Upper lobe of left lung (tissue), 4 donors: ENCODE measurements at regions not wholly inside any gene's neighbourhood (a gene's known extent, or its start where the extent isn't known, plus 50 kb on each side); places are given as distances from the start of the nearest gene placed in this dataset.

Experiments used
- CTCF ChIP-seq, 6 experiments: fragments of 450-650 bp in 4 of 6; fragments of 200-600 bp in 2 of 6; sonication (generic) in 2 of 6; IDR thresholded peaks; one replicate each; pipeline ENCODE4 v1.5.1; 2016 to 2019; ENCODE audit warnings: antibody characterized with exemption in 6 of 6
- POLR2A ChIP-seq, 4 donors: fragments of 450-650 bp; IDR thresholded peaks; one replicate each; pipeline ENCODE4 v1.5.1; 2016 to 2017; ENCODE audit warnings: antibody characterized with exemption in 4 of 4, mild to moderate bottlenecking in 2 of 4
- POLR2AphosphoS5 ChIP-seq, 2 donors: sonication (generic); formaldehyde crosslinking; IDR thresholded peaks; one replicate each; pipeline ENCODE4 v1.5.1; 2017; ENCODE audit warnings: antibody characterized with exemption in 2 of 2

DNA sequence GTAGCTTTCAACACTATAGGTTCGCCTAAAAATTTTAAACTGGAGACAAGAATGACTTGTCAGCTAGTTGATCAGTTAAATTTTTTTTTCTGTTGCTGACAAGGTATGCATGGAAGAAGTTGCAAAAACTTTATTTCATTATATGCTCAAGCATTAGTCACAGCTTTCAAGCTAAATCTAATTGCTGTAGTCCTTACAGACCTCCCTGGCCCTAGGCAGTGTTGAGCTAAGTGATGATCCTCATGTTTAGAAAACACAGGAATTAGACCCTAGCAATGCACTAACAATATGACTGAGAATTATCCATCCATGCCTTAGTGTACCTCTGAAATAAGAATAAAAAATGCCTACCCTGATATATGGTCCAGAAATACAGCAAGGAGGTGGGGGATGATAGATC lies 253.4 kb downstream of the SP3 start:
- TF ChIP-seq CTCF (IDR thresholded peaks at IDR 0.05) (no peak), POLR2A (IDR thresholded peaks at IDR 0.05) (no peak), POLR2AphosphoS5 (IDR thresholded peaks at IDR 0.05) (no peak)
